ENCODE measurements at regions not wholly inside any gene's neighbourhood (a gene's known extent, or its start where the extent isn't known, plus 50 kb on each side); places are given as distances from the start of the nearest gene placed in this dataset.

DNA sequence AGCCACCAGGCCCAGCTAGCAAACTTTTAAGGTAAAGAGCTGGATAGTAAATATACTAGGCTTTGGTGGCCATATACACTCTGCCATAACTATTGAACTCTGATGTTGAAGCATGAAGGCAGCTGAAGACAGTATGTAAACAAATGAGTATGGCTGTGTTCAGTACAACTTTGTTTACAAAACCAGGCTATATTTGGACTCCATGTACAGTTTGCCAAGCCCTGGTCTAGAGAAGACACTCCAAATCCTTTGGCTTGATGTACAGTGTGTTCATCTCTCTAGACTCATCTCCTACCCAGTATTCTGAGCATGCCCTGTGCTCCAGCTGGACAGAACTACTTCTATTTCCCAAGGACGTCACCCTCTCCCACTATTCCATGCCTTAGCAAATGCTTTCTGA, 54.3 kb upstream of the MEGF10 start:
- H3K4me1 Mint-ChIP-seq (ENCODE audit: low read depth): peaks cover 1% of the 10 kb centered on the region

More for the DNA sequence above, 54.3 kb upstream of the MEGF10 start:
- no peak overlapping the region for H3K27ac Mint-ChIP-seq
- Histone ChIP-seq H3K4me1 (ENCODE audit: insufficient read depth, low read length) (no peaks in the 10 kb centered on the region), H3K27me3 (ENCODE audit: control insufficient read depth in 1 of 2, insufficient read depth in 2 of 2, low read length in 2 of 2) (no peaks in the 10 kb centered on the region), H3K27ac (ENCODE audit: low read depth in 1 of 2, low read length in 2 of 2) (no peak overlapping the region), H3K9me3 (ENCODE audit: control insufficient read depth in 1 of 2, insufficient read depth in 1 of 2, low read length in 2 of 2) (no peaks in the 10 kb centered on the region), H3K36me3 (ENCODE audit: insufficient read depth, low read length) (no peaks in the 10 kb centered on the region), H3K4me3 (ENCODE audit: low read length) (no peak overlapping the region)
- ChIA-PET CTCF (no interaction called here), POLR2A (no interaction called here)
- intact Hi-C loops (cut with DNase I, micrococcal nuclease): no loop called here
- ATAC-seq (ENCODE audit: poor library complexity) (no peak), DNase-seq (no peak)
- H3K36me3 Mint-ChIP-seq (ENCODE audit: low read depth): peaks cover 23% of the 10 kb centered on the region
- no peaks in the 10 kb centered on the region for H3K9me3 Mint-ChIP-seq
- TF ChIP-seq, protein P1, sequence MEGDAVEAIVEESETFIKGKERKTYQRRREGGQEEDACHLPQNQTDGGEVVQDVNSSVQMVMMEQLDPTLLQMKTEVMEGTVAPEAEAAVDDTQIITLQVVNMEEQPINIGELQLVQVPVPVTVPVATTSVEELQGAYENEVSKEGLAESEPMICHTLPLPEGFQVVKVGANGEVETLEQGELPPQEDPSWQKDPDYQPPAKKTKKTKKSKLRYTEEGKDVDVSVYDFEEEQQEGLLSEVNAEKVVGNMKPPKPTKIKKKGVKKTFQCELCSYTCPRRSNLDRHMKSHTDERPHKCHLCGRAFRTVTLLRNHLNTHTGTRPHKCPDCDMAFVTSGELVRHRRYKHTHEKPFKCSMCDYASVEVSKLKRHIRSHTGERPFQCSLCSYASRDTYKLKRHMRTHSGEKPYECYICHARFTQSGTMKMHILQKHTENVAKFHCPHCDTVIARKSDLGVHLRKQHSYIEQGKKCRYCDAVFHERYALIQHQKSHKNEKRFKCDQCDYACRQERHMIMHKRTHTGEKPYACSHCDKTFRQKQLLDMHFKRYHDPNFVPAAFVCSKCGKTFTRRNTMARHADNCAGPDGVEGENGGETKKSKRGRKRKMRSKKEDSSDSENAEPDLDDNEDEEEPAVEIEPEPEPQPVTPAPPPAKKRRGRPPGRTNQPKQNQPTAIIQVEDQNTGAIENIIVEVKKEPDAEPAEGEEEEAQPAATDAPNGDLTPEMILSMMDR (IDR thresholded peaks at IDR 0.05): no peak
- no peak overlapping the region for H3K4me3 Mint-ChIP-seq
- peaks cover 1% of the 10 kb centered on the region for H3K27me3 Mint-ChIP-seq

All from CD4-positive, alpha-beta T cell (primary cell).